GM21526 (cell line): ENCODE measurements at regions not wholly inside any gene's neighbourhood (a gene's known extent, or its start where the extent isn't known, plus 50 kb on each side); places are given as distances from the start of the nearest gene placed in this dataset.

ENCODE experiments used
- ATAC-seq: cut with Tn5 transposase; IDR thresholded peaks from one replicate; pipeline ENCODE4 v1.9.1; 2021; ENCODE audit warnings: moderate library complexity; ENCODE audit not compliant: unreplicated experiment, low FRiP score

GRCh38 chr1:219681876-219682275 lies 69.0 kb upstream of the ZC3H11B start:
- ATAC-seq: no peak

GRCh38 chr1:219676012-219676765 lies 63.3 kb upstream of the ZC3H11B start:
- no peak for ATAC-seq

GRCh38 chr1:219670426-219671149 lies 57.7 kb upstream of the ZC3H11B start:
- no peak for ATAC-seq

- no peak for ATAC-seq
These were observed 56.7 kb upstream of the ZC3H11B start for GRCh38 chr1:219669556-219669955.

- ATAC-seq: no peak
These were observed 56.1 kb upstream of the ZC3H11B start for GRCh38 chr1:219669042-219669441.

DNA sequence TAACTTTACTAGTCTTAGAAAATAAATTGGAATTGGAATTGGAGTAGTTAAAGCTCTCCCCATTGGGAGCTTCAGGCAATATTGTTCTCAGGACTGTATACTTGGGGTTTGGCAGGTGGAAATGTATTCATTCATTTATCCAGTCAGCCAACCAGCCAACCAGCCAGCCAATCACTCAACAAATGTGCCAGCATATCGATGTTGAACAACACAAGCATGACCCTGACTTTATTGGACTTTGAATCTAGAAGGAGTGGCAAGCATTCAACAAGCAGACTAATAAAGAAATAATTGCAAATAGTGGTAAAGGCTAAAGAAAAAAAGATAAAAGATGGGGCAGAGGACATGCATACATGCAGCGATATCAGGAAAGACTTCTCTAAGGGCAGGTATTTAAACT lies 55.5 kb upstream of the ZC3H11B start:
- no peak for ATAC-seq

GRCh38 chr1:219666242-219666641 lies 53.3 kb upstream of the ZC3H11B start:
- no peak for ATAC-seq

DNA sequence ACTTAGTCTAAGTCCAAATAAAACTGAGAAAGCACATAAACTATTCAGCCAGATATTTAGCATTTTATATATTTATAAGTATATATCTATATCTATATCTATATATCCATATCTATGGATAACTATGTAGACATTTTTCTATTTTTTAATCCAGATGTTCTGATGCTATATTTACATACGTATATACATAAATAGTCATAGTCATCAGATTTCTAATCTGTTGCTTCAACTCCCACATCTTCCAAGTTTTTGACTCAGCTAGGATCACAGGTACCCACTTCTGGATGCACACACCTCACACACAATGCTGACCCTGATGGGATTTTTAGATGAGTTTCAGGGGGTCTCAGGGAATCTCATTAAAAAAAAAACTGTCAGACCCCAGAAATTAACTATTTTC lies 52.2 kb upstream of the ZC3H11B start:
- no peak for ATAC-seq

DNA sequence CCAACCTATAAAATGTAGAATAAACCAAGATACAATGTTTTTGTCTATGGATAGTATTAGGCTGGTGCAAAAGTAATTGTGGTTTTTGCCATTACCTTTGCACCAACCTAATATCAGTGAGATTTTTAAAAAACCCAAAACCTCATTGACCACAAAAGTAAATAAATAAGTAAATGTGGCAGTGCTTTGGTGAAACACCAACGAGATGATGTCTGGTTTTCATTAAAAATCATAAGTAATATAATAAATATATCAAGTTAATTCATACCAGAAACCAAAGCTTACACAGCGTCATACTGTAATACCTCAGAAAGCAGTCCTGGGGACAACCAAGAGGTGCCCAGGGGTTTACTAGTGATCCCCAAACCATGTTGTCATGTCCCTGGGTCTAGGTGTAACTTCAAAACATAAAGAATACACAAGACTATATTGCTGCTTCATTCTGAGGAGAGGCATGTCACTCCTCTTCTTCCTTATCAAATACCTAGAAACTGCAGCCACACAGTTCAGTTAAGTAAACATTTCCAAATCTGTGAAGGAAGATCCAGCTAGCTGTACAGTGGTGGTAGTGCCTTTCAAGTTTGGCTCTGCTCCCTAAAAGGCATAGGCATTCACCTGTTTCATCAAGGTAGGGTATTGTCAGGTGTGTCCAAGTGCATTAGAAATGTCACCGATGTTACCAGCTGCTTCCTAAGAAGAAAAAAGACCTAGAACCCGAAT lies 51.6 kb upstream of the ZC3H11B start:
- no peak for ATAC-seq
